Testis (tissue), 2 donors: ENCODE measurements at regions not wholly inside any gene's neighbourhood (a gene's known extent, or its start where the extent isn't known, plus 50 kb on each side); places are given as distances from the start of the nearest gene placed in this dataset.

Experiments used
- CTCF ChIP-seq, 3 experiments: fragments of 450-650 bp in 2 of 3; fragments of 200-600 bp in 1 of 3; sonication (generic) in 1 of 3; IDR thresholded peaks; one replicate each; pipeline ENCODE4 v1.5.1; 2016 to 2019; ENCODE audit warnings: antibody characterized with exemption in 3 of 3, mild to moderate bottlenecking in 2 of 3, moderate library complexity in 1 of 3
- POLR2A ChIP-seq: fragments of 450-650 bp; IDR thresholded peaks from one replicate; pipeline ENCODE4 v1.6.1; 2017; ENCODE audit warnings: antibody characterized with exemption, mild to moderate bottlenecking, moderate library complexity

GRCh38 chr1:13908128-13908527 is 208.1 kb downstream of the PRDM2 start:
- no peak for TF ChIP-seq POLR2A
- TF ChIP-seq CTCF (IDR thresholded peaks at IDR 0.05), result no peak
